ENCODE measurements at regions not wholly inside any gene's neighbourhood (a gene's known extent, or its start where the extent isn't known, plus 50 kb on each side); places are given as distances from the start of the nearest gene placed in this dataset.

DNA sequence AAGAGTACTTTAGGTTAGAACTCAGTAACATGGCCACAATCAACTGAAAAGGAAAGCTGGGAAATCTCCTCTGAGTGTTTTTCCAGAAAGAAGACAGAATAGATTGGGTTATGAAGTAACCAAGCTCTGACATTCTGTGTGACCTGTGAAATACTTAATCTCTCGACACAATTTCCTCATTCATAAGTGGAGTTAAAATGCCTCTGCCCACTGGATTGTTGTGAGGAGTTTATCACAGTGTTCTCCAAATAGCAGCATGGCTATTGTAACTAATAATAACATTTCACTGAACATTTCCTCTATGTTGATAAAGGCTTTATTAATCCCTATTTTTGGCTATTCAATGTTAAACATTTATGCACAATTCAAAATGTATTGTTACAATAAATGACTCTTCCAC lies 311.0 kb downstream of the GABRB2 start:
- BruUV-seq (replicated peaks) = no TSS peak
- Mint-ChIP-seq H3K27ac (ENCODE audit: unreplicated experiment) (no peak overlapping the region), H3K27me3 (ENCODE audit: unreplicated experiment) (no peaks in the 10 kb centered on the region), H3K4me3 (ENCODE audit: low read depth, unreplicated experiment) (no peak overlapping the region), H3K36me3 (ENCODE audit: insufficient read depth, unreplicated experiment) (no peaks in the 10 kb centered on the region), H3K4me1 (ENCODE audit: low read depth, unreplicated experiment) (no peaks in the 10 kb centered on the region), H3K9me3 (ENCODE audit: low read depth, unreplicated experiment) (peaks cover 10% of the 10 kb centered on the region)
- DNase-seq = no peak
- CTCF ChIA-PET = no interaction called here
- intact Hi-C loops (cut with micrococcal nuclease; ENCODE audit: unreplicated experiment) = no loop called here
- TF ChIP-seq, protein P1, sequence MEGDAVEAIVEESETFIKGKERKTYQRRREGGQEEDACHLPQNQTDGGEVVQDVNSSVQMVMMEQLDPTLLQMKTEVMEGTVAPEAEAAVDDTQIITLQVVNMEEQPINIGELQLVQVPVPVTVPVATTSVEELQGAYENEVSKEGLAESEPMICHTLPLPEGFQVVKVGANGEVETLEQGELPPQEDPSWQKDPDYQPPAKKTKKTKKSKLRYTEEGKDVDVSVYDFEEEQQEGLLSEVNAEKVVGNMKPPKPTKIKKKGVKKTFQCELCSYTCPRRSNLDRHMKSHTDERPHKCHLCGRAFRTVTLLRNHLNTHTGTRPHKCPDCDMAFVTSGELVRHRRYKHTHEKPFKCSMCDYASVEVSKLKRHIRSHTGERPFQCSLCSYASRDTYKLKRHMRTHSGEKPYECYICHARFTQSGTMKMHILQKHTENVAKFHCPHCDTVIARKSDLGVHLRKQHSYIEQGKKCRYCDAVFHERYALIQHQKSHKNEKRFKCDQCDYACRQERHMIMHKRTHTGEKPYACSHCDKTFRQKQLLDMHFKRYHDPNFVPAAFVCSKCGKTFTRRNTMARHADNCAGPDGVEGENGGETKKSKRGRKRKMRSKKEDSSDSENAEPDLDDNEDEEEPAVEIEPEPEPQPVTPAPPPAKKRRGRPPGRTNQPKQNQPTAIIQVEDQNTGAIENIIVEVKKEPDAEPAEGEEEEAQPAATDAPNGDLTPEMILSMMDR (IDR thresholded peaks at IDR 0.05; ENCODE audit: unreplicated experiment) = no peak

DNA sequence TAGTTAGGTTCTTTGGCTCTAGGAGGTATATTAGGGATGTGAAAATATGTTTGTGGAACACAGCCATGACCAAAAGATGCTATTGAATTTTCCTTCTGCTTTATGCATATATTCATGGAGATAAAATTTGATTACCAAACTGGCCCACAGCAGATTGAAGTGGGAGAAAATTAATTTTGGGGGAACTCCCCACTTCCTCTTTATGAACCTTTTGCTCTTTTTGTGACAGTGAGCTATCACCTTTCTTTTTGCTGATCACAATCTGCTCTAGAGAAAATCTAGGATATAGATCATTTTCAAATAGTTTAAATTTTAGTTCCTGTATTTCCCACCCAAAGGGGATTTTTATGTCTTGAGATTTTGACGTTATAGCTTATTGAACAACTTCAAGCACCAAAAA lies 313.0 kb downstream of the GABRB2 start:
- Mint-ChIP-seq H3K27ac (ENCODE audit: unreplicated experiment) (no peak overlapping the region), H3K4me1 (ENCODE audit: low read depth, unreplicated experiment) (no peaks in the 10 kb centered on the region), H3K36me3 (ENCODE audit: insufficient read depth, unreplicated experiment) (no peaks in the 10 kb centered on the region), H3K9me3 (ENCODE audit: low read depth, unreplicated experiment) (peaks cover 10% of the 10 kb centered on the region), H3K27me3 (ENCODE audit: unreplicated experiment) (no peaks in the 10 kb centered on the region), H3K4me3 (ENCODE audit: low read depth, unreplicated experiment) (no peak overlapping the region)
- DNase-seq = no peak
- CTCF ChIA-PET = no interaction called here
- intact Hi-C loops (cut with micrococcal nuclease; ENCODE audit: unreplicated experiment) = no loop called here
- TF ChIP-seq, protein P1 (IDR thresholded peaks at IDR 0.05; ENCODE audit: unreplicated experiment) = no peak
- no TSS peak for BruUV-seq (replicated peaks)

DNA sequence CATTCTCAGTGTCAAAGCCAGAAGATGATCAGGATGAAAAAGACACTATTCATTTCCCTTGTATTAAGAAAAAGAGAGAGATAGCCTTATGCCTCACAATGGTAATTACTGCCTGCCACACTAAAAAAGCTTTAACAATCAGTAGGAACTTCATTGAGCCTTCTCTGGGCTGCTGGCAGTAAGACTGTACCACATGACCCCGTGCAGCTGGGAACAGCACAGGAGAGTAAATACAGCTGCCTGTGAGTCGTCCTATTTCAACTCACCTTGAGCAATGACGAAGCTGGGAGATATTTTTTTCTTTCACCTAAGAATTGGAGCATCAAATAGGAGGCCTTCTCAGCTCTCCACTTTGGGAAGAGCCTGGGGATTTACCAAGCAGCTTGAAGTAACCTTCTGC lies 316.3 kb downstream of the GABRB2 start:
- no peak overlapping the region for H3K27ac Mint-ChIP-seq (ENCODE audit: unreplicated experiment)
- TF ChIP-seq, protein P1 (IDR thresholded peaks at IDR 0.05; ENCODE audit: unreplicated experiment) = no peak
- no peak overlapping the region for H3K4me3 Mint-ChIP-seq (ENCODE audit: low read depth, unreplicated experiment)
- intact Hi-C loops (cut with micrococcal nuclease; ENCODE audit: unreplicated experiment) = no loop called here
- CTCF ChIA-PET = no interaction called here
- peaks cover 11% of the 10 kb centered on the region for H3K9me3 Mint-ChIP-seq (ENCODE audit: low read depth, unreplicated experiment)
- H3K36me3 Mint-ChIP-seq (ENCODE audit: insufficient read depth, unreplicated experiment) = no peaks in the 10 kb centered on the region
- H3K4me1 Mint-ChIP-seq (ENCODE audit: low read depth, unreplicated experiment) = no peaks in the 10 kb centered on the region
- DNase-seq = no peak
- BruUV-seq (replicated peaks) = no TSS peak
- no peaks in the 10 kb centered on the region for H3K27me3 Mint-ChIP-seq (ENCODE audit: unreplicated experiment)

DNA sequence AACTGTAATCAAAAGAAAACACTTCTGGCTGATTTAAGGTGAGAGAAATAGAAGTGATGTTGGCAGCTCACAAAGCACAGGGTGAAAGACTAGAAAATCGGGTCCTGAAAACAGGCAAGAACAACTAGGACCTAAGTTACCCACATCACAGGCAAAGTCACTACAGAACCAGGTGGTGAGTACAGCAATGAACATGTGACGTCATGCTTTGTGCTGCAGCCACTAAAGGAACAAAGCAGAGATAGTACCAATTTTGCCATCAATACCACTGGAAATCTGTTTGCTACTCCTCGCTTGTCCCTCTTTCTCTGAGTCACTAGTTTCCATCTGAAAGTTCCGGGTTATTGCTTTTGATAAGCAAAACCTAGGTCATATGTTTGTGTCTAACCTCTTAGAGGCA lies 326.7 kb downstream of the GABRB2 start:
- H3K4me3 Mint-ChIP-seq (ENCODE audit: low read depth, unreplicated experiment) = no peak overlapping the region
- intact Hi-C loops (cut with micrococcal nuclease; ENCODE audit: unreplicated experiment) = no loop called here
- H3K36me3 Mint-ChIP-seq (ENCODE audit: insufficient read depth, unreplicated experiment) = no peaks in the 10 kb centered on the region
- CTCF ChIA-PET = no interaction called here
- H3K27ac Mint-ChIP-seq (ENCODE audit: unreplicated experiment) = no peak overlapping the region
- no peaks in the 10 kb centered on the region for H3K4me1 Mint-ChIP-seq (ENCODE audit: low read depth, unreplicated experiment)
- TF ChIP-seq, protein P1 (IDR thresholded peaks at IDR 0.05; ENCODE audit: unreplicated experiment) = no peak
- no TSS peak for BruUV-seq (replicated peaks)
- no peak for DNase-seq
- no peaks in the 10 kb centered on the region for H3K27me3 Mint-ChIP-seq (ENCODE audit: unreplicated experiment)
- peaks cover 11% of the 10 kb centered on the region for H3K9me3 Mint-ChIP-seq (ENCODE audit: low read depth, unreplicated experiment)

DNA sequence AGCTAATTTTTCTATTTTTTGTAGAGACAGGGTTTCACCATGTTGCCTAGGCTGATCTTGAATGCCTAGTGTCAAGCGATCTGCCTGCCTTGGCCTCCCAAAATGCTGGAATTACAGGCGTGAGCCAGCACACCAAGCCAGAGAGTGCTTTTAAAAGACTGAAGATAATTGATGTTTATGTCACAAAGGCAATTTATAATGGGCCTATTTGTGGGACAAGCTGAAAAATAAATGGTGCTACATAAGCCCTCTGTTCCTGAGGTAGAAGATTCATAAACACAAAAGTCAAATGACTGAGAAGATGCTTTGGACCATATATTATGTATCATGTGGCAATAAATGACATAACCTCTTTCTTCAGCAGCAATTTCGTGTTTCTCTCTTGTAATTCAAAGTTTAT lies 329.6 kb downstream of the GABRB2 start:
- no peak for DNase-seq
- CTCF ChIA-PET = no interaction called here
- Mint-ChIP-seq H3K27me3 (ENCODE audit: unreplicated experiment) (no peaks in the 10 kb centered on the region), H3K4me3 (ENCODE audit: low read depth, unreplicated experiment) (no peak overlapping the region), H3K4me1 (ENCODE audit: low read depth, unreplicated experiment) (no peaks in the 10 kb centered on the region), H3K9me3 (ENCODE audit: low read depth, unreplicated experiment) (peaks cover 15% of the 10 kb centered on the region), H3K27ac (ENCODE audit: unreplicated experiment) (no peak overlapping the region), H3K36me3 (ENCODE audit: insufficient read depth, unreplicated experiment) (no peaks in the 10 kb centered on the region)
- intact Hi-C loops (cut with micrococcal nuclease; ENCODE audit: unreplicated experiment) = no loop called here
- TF ChIP-seq, protein P1 (IDR thresholded peaks at IDR 0.05; ENCODE audit: unreplicated experiment) = no peak
- no TSS peak for BruUV-seq (replicated peaks)

All from Calu3 (cell line).